ENCODE measurements at regions not wholly inside any gene's neighbourhood (a gene's known extent, or its start where the extent isn't known, plus 50 kb on each side); places are given as distances from the start of the nearest gene placed in this dataset.
"Not testable (repeated sequence)": the region's sequence is repeated elsewhere in the genome, so short reads cannot be mapped to it uniquely, and the experiment has no call there.

DNA sequence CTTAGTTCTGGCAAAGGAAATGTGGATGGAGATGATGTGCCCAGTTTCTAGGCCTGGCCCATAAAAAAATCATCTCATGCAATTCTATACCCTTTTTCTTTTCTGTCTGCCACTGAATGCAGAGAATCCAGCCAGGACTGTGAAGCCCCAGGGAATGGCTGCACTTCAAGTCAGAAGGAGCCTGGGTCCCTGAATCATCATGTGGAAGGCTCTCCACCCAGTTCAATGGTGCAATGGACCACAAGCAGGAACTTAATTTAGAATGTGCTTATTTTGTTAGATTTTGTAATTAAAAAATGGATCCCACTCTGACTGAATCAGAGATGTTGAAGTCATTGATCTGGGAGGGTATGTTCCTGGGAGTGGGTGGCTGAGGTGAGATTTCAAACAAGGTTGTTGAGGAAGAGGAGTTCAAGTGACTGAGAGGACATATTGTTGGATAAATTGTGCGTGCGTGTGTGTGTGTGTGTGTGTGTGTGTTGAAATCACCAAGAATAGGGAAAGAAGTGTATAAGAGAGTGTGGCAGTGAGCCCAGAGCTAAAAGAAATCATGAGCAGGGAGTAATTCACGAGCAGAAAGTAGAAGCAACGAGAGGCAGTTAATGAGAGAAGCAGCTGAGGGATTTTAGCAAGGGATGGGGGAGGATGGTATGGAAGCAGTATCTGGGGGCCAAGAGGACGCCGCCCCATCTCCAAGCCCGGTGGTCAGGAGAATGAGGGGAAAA, 125.4 kb downstream of the TMX1 start:
- H3K79me2 ChIP-seq (ENCODE audit: insufficient read depth, low read length), result no peaks in the 10 kb centered on the region
- no peaks in the 10 kb centered on the region for H3K4me1 ChIP-seq (ENCODE audit: insufficient read depth, low read length, poor library complexity, severe bottlenecking)
- H4K20me1 ChIP-seq (ENCODE audit: insufficient read depth, low read length, poor library complexity, severe bottlenecking), result no peaks in the 10 kb centered on the region
- H3K36me3 ChIP-seq (ENCODE audit: insufficient read depth, low read length), result no peaks in the 10 kb centered on the region
- H3K4me2 ChIP-seq (ENCODE audit: low read depth, low read length, poor library complexity, severe bottlenecking), result no peak overlapping the region
- no peaks in the 10 kb centered on the region for H3K9me2 ChIP-seq (replicated peaks; ENCODE audit: low read depth, low read length)
- no peaks in the 10 kb centered on the region for H3K27me3 ChIP-seq (ENCODE audit: insufficient read depth, low read length, poor library complexity, severe bottlenecking)
- TF ChIP-seq, protein P1, sequence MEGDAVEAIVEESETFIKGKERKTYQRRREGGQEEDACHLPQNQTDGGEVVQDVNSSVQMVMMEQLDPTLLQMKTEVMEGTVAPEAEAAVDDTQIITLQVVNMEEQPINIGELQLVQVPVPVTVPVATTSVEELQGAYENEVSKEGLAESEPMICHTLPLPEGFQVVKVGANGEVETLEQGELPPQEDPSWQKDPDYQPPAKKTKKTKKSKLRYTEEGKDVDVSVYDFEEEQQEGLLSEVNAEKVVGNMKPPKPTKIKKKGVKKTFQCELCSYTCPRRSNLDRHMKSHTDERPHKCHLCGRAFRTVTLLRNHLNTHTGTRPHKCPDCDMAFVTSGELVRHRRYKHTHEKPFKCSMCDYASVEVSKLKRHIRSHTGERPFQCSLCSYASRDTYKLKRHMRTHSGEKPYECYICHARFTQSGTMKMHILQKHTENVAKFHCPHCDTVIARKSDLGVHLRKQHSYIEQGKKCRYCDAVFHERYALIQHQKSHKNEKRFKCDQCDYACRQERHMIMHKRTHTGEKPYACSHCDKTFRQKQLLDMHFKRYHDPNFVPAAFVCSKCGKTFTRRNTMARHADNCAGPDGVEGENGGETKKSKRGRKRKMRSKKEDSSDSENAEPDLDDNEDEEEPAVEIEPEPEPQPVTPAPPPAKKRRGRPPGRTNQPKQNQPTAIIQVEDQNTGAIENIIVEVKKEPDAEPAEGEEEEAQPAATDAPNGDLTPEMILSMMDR (conservative IDR thresholded peaks at IDR 0.05; ENCODE audit: low read length), result no peak
- no peak for TF ChIP-seq EZH2phosphoT487 (IDR thresholded peaks at IDR 0.05; ENCODE audit: borderline replicate concordance)
- H3F3A ChIP-seq (ENCODE audit: low read depth), result no peaks in the 10 kb centered on the region
- no peaks in the 10 kb centered on the region for H3K9me3 ChIP-seq (ENCODE audit: insufficient read depth, low read depth, low read length)
- no peak overlapping the region for H3K4me3 ChIP-seq (ENCODE audit: low read length, poor library complexity, severe bottlenecking)
- H2AFZ ChIP-seq (ENCODE audit: low read length), result no peak overlapping the region
- no peak overlapping the region for H3K9ac ChIP-seq (ENCODE audit: low read depth, low read length, poor library complexity, severe bottlenecking)

DNA sequence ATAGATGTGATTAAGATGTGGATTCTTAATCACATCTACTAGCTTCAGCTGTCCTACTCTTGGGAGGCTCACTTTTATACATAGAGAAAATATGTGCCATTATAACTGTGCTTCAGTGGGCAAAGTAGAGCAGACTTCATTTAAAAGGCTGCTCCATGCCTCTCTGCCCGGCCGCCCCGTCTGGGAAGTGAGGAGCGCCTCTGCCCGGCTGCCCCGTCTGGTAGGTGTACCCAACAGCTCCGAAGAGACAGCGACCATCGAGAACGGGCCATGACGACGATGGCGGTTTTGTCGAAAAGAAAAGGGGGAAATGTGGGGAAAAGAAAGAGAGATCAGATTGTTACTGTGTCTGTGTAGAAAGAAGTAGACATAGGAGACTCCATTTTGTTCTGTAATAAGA, 126.4 kb downstream of the TMX1 start:
- not testable (repeated sequence) for H3K4me3 ChIP-seq (ENCODE audit: low read length, poor library complexity, severe bottlenecking); H3K36me3 ChIP-seq (ENCODE audit: insufficient read depth, low read length); H2AFZ ChIP-seq (ENCODE audit: low read length); H3K27me3 ChIP-seq (ENCODE audit: insufficient read depth, low read length, poor library complexity, severe bottlenecking); H4K20me1 ChIP-seq (ENCODE audit: insufficient read depth, low read length, poor library complexity, severe bottlenecking); H3F3A ChIP-seq (ENCODE audit: low read depth); H3K9me2 ChIP-seq (replicated peaks; ENCODE audit: low read depth, low read length); H3K9me3 ChIP-seq (ENCODE audit: insufficient read depth, low read depth, low read length); H3K4me1 ChIP-seq (ENCODE audit: insufficient read depth, low read length, poor library complexity, severe bottlenecking); H3K4me2 ChIP-seq (ENCODE audit: low read depth, low read length, poor library complexity, severe bottlenecking); H3K9ac ChIP-seq (ENCODE audit: low read depth, low read length, poor library complexity, severe bottlenecking); H3K79me2 ChIP-seq (ENCODE audit: insufficient read depth, low read length)

DNA sequence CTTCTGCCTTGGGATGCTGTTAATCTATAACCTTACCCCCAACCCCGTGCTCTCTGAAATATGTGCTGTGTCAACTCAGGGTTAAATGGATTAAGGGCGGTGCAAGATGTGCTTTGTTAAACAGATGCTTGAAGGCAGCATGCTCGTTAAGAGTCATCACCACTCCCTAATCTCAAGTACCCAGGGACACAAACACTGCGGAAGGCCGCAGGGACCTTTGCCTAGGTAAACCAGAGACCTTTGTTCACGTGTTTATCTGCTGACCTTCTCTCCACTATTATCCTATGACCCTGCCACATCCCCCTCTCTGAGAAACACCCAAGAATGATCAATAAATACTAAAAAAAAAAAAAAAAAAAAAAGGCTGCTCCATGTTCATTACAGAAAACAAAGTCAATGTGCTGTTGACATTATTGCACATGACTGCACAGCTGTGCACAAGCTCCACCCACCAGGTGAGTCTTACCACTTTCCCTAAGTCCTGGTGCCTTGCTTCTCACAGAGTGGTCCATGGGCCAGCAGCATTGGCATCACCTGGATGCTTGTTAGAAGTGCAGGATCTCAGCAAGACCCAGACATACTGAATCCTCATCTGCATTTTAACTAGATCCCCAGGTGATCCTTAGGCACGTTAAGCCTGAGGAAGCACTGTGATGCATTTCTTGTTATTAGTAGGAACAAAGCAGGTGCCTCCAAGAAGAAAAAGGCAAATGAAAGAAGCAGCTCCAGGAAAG, 127.0 kb downstream of the TMX1 start:
- not testable (repeated sequence) for H2AFZ ChIP-seq (ENCODE audit: low read length); H3K4me1 ChIP-seq (ENCODE audit: insufficient read depth, low read length, poor library complexity, severe bottlenecking); H3K27me3 ChIP-seq (ENCODE audit: insufficient read depth, low read length, poor library complexity, severe bottlenecking); H3F3A ChIP-seq (ENCODE audit: low read depth); H3K9me3 ChIP-seq (ENCODE audit: insufficient read depth, low read depth, low read length); H3K9me2 ChIP-seq (replicated peaks; ENCODE audit: low read depth, low read length); H3K79me2 ChIP-seq (ENCODE audit: insufficient read depth, low read length); H3K9ac ChIP-seq (ENCODE audit: low read depth, low read length, poor library complexity, severe bottlenecking); H4K20me1 ChIP-seq (ENCODE audit: insufficient read depth, low read length, poor library complexity, severe bottlenecking); H3K4me3 ChIP-seq (ENCODE audit: low read length, poor library complexity, severe bottlenecking); H3K36me3 ChIP-seq (ENCODE audit: insufficient read depth, low read length); H3K4me2 ChIP-seq (ENCODE audit: low read depth, low read length, poor library complexity, severe bottlenecking)

DNA sequence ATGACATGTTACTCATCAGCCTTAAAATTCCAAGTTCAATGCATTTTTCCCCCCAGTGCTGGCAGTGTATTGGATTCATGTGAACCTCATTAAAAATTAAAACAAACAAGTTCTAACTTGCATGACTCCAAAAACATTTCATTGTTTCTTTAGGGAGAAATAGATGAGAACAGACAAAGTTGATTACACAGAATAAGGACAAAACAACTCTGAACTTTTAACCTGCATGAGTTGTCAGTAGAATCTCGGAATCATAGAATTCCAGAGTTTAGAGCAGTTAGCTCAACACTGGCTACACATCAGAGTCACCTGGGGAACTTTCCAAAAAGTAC, 127.5 kb downstream of the TMX1 start:
- H2AFZ ChIP-seq (ENCODE audit: low read length), result no peak overlapping the region
- no peaks in the 10 kb centered on the region for H3K9me2 ChIP-seq (replicated peaks; ENCODE audit: low read depth, low read length)
- no peak overlapping the region for H3K9ac ChIP-seq (ENCODE audit: low read depth, low read length, poor library complexity, severe bottlenecking)
- H3K36me3 ChIP-seq (ENCODE audit: insufficient read depth, low read length), result no peaks in the 10 kb centered on the region
- no peaks in the 10 kb centered on the region for H3K79me2 ChIP-seq (ENCODE audit: insufficient read depth, low read length)
- TF ChIP-seq EZH2phosphoT487 (IDR thresholded peaks at IDR 0.05; ENCODE audit: borderline replicate concordance), result no peak
- TF ChIP-seq, protein P1 (conservative IDR thresholded peaks at IDR 0.05; ENCODE audit: low read length), result no peak
- H3K4me1 ChIP-seq (ENCODE audit: insufficient read depth, low read length, poor library complexity, severe bottlenecking), result no peaks in the 10 kb centered on the region
- H4K20me1 ChIP-seq (ENCODE audit: insufficient read depth, low read length, poor library complexity, severe bottlenecking), result no peaks in the 10 kb centered on the region
- H3K4me3 ChIP-seq (ENCODE audit: low read length, poor library complexity, severe bottlenecking), result no peak overlapping the region
- no peaks in the 10 kb centered on the region for H3K27me3 ChIP-seq (ENCODE audit: insufficient read depth, low read length, poor library complexity, severe bottlenecking)
- no peak overlapping the region for H3K4me2 ChIP-seq (ENCODE audit: low read depth, low read length, poor library complexity, severe bottlenecking)
- no peaks in the 10 kb centered on the region for H3F3A ChIP-seq (ENCODE audit: low read depth)
- no peaks in the 10 kb centered on the region for H3K9me3 ChIP-seq (ENCODE audit: insufficient read depth, low read depth, low read length)
